Activated CD4-positive, CD25-positive, alpha-beta regulatory T cell treated with anti-CD3 and anti-CD28 coated beads, Interleukin-2, amount 50 U/mL, for 24 hours (primary cell): ENCODE measurements at regions not wholly inside any gene's neighbourhood (a gene's known extent, or its start where the extent isn't known, plus 50 kb on each side); places are given as distances from the start of the nearest gene placed in this dataset.
"Not testable (repeated sequence)": the region's sequence is repeated elsewhere in the genome, so short reads cannot be mapped to it uniquely, and the experiment has no call there.

Source experiments
- ATAC-seq, 2 donors: fragments of 150-1000 bp; cut with Tn5 transposase; one replicate each; pipeline ENCODE4 v1.10.0; 2021; ENCODE audit warnings: mild to moderate bottlenecking in 1 of 2, moderate library complexity in 1 of 2

GRCh38 chr2:64797881-64798575 lies 144.3 kb upstream of the SERTAD2 start:
- ATAC-seq = no peak

- ATAC-seq = no peak
Measured at GRCh38 chr2:64799592-64800252, 146.0 kb upstream of the SERTAD2 start.

- no peak for ATAC-seq
Measured at GRCh38 chr2:64803776-64804175, 150.1 kb upstream of the SERTAD2 start.

GRCh38 chr2:64804651-64805050 lies 150.9 kb upstream of the SERTAD2 start:
- no peak for ATAC-seq

- peak; percentile 96 to 99 for ATAC-seq
Measured at GRCh38 chr2:64807417-64807816, 153.7 kb upstream of the SERTAD2 start.

GRCh38 chr2:64808092-64808491 lies 154.4 kb upstream of the SERTAD2 start:
- no peak for ATAC-seq

- no peak for ATAC-seq
Measured at GRCh38 chr2:64808754-64809153, 155.0 kb upstream of the SERTAD2 start.

GRCh38 chr2:64809216-64809615 lies 155.5 kb upstream of the SERTAD2 start:
- no peak for ATAC-seq

- ATAC-seq = no peak
Measured at GRCh38 chr2:64812285-64812684, 158.6 kb upstream of the SERTAD2 start.

- no peak for ATAC-seq
Measured at GRCh38 chr2:64814007-64814406, 160.3 kb upstream of the SERTAD2 start.

- ATAC-seq = not testable (repeated sequence)
Measured at GRCh38 chr2:64816526-64816925, 162.8 kb upstream of the SERTAD2 start.

GRCh38 chr2:64817453-64817852 lies 163.7 kb upstream of the SERTAD2 start:
- no peak for ATAC-seq

GRCh38 chr2:64818664-64819060 lies 164.9 kb upstream of the SERTAD2 start:
- ATAC-seq = no peak

GRCh38 chr2:64819361-64819760 lies 165.6 kb upstream of the SERTAD2 start:
- ATAC-seq = no peak

GRCh38 chr2:64819774-64820688 lies 166.3 kb upstream of the SERTAD2 start:
- ATAC-seq = peak; percentile 97 to 98

GRCh38 chr2:64820901-64821300 lies 167.2 kb upstream of the SERTAD2 start:
- no peak for ATAC-seq

- ATAC-seq = no peak
Measured at GRCh38 chr2:64823794-64824193, 165.4 kb upstream of the SLC1A4 start.

- ATAC-seq = no peak
Measured at GRCh38 chr2:64825831-64826491, 163.2 kb upstream of the SLC1A4 start.

- ATAC-seq = no peak
Measured at GRCh38 chr2:64826703-64827102, 162.5 kb upstream of the SLC1A4 start.

GRCh38 chr2:64828261-64828660 lies 160.9 kb upstream of the SLC1A4 start:
- no peak for ATAC-seq

- no peak for ATAC-seq
Measured at GRCh38 chr2:64829525-64829924, 159.7 kb upstream of the SLC1A4 start.

GRCh38 chr2:64831134-64831976 lies 157.8 kb upstream of the SLC1A4 start:
- ATAC-seq = peak; percentile 96 to 98
